SU-DHL-6 (cell line): ENCODE measurements at regions not wholly inside any gene's neighbourhood (a gene's known extent, or its start where the extent isn't known, plus 50 kb on each side); places are given as distances from the start of the nearest gene placed in this dataset.

Source experiments
- EZH2phosphoT487 ChIP-seq: fragments of 200-600 bp; sonication (generic), shearing (Covaris generic); conservative IDR thresholded peaks from 2 replicates; pipeline ENCODE4 v1.6.1; 2018; ENCODE audit warnings: mild to moderate bottlenecking, antibody characterized with exemption, low read length, moderate library complexity, mixed read lengths
- TF ChIP-seq, protein P1 (sequence below): fragments of 200-600 bp; sonication (generic); IDR thresholded peaks from one replicate; pipeline ENCODE4 v1.5.1; 2017; ENCODE audit warnings: antibody characterized with exemption, mild to moderate bottlenecking, low read length, moderate library complexity; ENCODE audit not compliant: insufficient read depth, poor library complexity, severe bottlenecking

DNA sequence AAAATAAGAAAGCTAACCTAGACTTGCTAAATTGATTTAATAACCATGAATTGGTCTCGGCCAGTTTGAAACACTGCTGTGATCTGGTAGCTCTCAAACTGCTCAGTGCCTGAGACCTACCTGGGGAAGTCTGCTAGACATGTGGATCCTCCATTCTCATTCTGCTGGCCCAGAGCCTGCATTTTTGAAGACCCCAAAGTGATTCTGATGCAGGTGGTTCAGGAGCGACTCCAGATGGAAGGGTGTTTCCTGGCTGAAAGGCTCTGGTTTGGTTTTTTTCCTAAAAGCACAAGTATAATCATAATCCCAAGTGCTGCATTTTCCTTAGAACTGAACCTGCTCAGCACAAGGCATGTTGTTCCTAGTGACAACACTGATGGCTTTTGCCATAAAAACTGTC lies 159.5 kb downstream of the ZNF664 start:
- TF ChIP-seq, protein P1, sequence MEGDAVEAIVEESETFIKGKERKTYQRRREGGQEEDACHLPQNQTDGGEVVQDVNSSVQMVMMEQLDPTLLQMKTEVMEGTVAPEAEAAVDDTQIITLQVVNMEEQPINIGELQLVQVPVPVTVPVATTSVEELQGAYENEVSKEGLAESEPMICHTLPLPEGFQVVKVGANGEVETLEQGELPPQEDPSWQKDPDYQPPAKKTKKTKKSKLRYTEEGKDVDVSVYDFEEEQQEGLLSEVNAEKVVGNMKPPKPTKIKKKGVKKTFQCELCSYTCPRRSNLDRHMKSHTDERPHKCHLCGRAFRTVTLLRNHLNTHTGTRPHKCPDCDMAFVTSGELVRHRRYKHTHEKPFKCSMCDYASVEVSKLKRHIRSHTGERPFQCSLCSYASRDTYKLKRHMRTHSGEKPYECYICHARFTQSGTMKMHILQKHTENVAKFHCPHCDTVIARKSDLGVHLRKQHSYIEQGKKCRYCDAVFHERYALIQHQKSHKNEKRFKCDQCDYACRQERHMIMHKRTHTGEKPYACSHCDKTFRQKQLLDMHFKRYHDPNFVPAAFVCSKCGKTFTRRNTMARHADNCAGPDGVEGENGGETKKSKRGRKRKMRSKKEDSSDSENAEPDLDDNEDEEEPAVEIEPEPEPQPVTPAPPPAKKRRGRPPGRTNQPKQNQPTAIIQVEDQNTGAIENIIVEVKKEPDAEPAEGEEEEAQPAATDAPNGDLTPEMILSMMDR, result no peak
- no peak for TF ChIP-seq EZH2phosphoT487
